ENCODE measurements at regions not wholly inside any gene's neighbourhood (a gene's known extent, or its start where the extent isn't known, plus 50 kb on each side); places are given as distances from the start of the nearest gene placed in this dataset.

GRCh38 chr7:33853361-33854062 lies 51.8 kb upstream of the BMPER start:
- TF ChIP-seq CTCF (IDR thresholded peaks at IDR 0.05) (no peak), POLR2A (IDR thresholded peaks at IDR 0.05) (no peak)
